CD4-positive, alpha-beta memory T cell (primary cell): ENCODE measurements at regions not wholly inside any gene's neighbourhood (a gene's known extent, or its start where the extent isn't known, plus 50 kb on each side); places are given as distances from the start of the nearest gene placed in this dataset.
A peak's percentile ranks its signal among the peaks of the same experiment; 100 is the strongest.

Experiments
- CTCF ChIA-PET: fragments of 350-600 bp; sonication (Branson Sonifier 250); formaldehyde crosslinking; loops from one replicate; lab custom pipeline; 2021; ENCODE audit warnings: inconsistent platforms; ENCODE audit not compliant: partially characterized antibody; lab: Charles Lee
- POLR2A ChIA-PET: fragments of 350-600 bp; sonication (Branson Sonifier 250); formaldehyde crosslinking; loops from one replicate; lab custom pipeline; 2021; ENCODE audit not compliant: partially characterized antibody; lab: Charles Lee
- DNase-seq, 5 donors: peaks; one replicate each; pipeline versions ENCODE4 v3.0.0 to v3.0.0-alpha.2; 2020 to 2022; ENCODE audit warnings: mixed read lengths in 1 of 5
- H3K27ac ChIP-seq: one replicate; pipeline ENCODE4 v1.7.0; 2013; ENCODE audit warnings: low read depth, low read length
- H3K27me3 ChIP-seq: 2 replicates; pipeline ENCODE4 v1.7.0; 2013; ENCODE audit warnings: mild to moderate bottlenecking, low read length, moderate library complexity; ENCODE audit not compliant: insufficient read depth
- H3K36me3 ChIP-seq: 2 replicates; pipeline ENCODE4 v1.7.0; 2013; ENCODE audit warnings: mild to moderate bottlenecking, low read length, moderate library complexity; ENCODE audit not compliant: insufficient read depth
- H3K4me1 ChIP-seq: 2 replicates; pipeline ENCODE4 v1.7.0; 2013; ENCODE audit warnings: mild to moderate bottlenecking, low read length, moderate library complexity; ENCODE audit not compliant: insufficient read depth
- H3K4me3 ChIP-seq, 2 donors: one replicate each; pipeline ENCODE4 v1.7.0; 2013; ENCODE audit warnings: low read length in 2 of 2, mild to moderate bottlenecking in 1 of 2
- H3K9me3 ChIP-seq, 2 donors: one replicate each; pipeline ENCODE4 v1.7.0; 2013; ENCODE audit warnings: low read length in 2 of 2, control low read depth in 1 of 2; ENCODE audit not compliant: control insufficient read depth in 1 of 2
- H3K27ac Mint-ChIP-seq, 7 donors: one replicate each; pipeline ENCODE4 v1.8.0; 2020 to 2021; ENCODE audit warnings: mixed read lengths in 7 of 7, mild to moderate bottlenecking in 6 of 7, inconsistent platforms in 3 of 7, moderate library complexity in 3 of 7
- H3K27me3 Mint-ChIP-seq, 2 donors: one replicate each; pipeline ENCODE4 v1.8.0; 2020 to 2021; ENCODE audit warnings: mixed read lengths in 2 of 2
- H3K36me3 Mint-ChIP-seq, 2 donors: one replicate each; pipeline ENCODE4 v1.8.0; 2020 to 2021; ENCODE audit warnings: mixed read lengths in 2 of 2, inconsistent platforms in 1 of 2, mild to moderate bottlenecking in 1 of 2
- H3K4me1 Mint-ChIP-seq, 4 donors: one replicate each; pipeline ENCODE4 v1.8.0; 2020 to 2021; ENCODE audit warnings: mixed read lengths in 4 of 4, mild to moderate bottlenecking in 1 of 4
- H3K4me3 Mint-ChIP-seq, 8 donors: one replicate each; pipeline ENCODE4 v1.8.0; 2020 to 2021; ENCODE audit warnings: mixed read lengths in 8 of 8, mild to moderate bottlenecking in 7 of 8, moderate library complexity in 6 of 8, inconsistent platforms in 3 of 8
- H3K9me3 Mint-ChIP-seq, 8 donors: one replicate each; pipeline ENCODE4 v1.8.0; 2020 to 2021; ENCODE audit warnings: mixed read lengths in 8 of 8, mild to moderate bottlenecking in 5 of 8, inconsistent platforms in 3 of 8, moderate library complexity in 1 of 8
- intact Hi-C: fragments of 100-400 bp; cut with micrococcal nuclease; formaldehyde crosslinking; loops from one replicate; pipeline ENCODE4 v1.15.1; 2023

DNA sequence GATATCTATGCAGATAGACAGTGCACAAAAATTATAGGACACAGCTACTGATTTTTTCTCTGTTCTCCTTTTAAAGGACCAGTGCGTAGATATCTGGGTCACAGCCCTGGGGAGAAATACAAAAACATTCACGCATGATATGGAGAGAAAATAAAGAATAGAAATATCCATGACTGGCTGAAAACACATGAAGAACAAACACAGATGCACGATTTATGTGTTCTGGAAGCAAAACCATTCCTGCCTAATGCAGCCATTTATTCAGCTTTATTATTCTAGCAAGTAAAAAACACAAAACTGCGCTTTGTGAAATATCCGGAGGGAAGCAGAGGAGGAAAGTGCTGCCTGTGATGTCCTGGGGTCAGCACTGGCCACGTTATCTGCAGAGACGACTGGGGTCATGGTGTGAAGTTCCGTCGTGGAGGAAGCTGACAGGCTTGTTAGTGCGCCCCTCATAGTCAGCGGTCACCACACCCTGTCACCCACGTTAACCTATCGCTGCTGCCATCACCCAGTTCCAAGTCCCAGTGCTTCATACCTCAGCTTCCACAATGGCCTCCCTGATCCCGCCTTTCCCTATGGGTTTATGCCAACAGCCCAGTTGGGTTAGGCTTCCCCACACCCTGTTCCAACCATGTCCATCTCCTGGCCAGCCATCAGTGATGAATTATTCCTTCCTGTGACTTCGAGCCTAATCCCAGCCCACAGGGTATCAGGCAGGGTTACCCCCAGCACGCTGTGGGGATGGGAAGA is 86.6 kb upstream of the RPS6KA2 start:
- Histone ChIP-seq H3K27ac (no peak overlapping the region), H3K9me3 (no peaks in the 10 kb centered on the region), H3K27me3 (no peaks in the 10 kb centered on the region), H3K4me1 (no peaks in the 10 kb centered on the region), H3K4me3 (no peak overlapping the region), H3K36me3 (no peaks in the 10 kb centered on the region)
- no peak for DNase-seq
- ChIA-PET CTCF (interaction anchor here (0.8 kb wide), 1 partner anchor 9 kb away, joined by 3 read pairs; no protein-coding TSS in a partner anchor), POLR2A (no interaction called here)
- intact Hi-C loops, result no loop called here
- Mint-ChIP-seq H3K27ac (no peak overlapping the region), H3K4me1 (no peaks in the 10 kb centered on the region), H3K36me3 (peaks cover 3 to 27% of the 10 kb centered on the region in 2 donors), H3K27me3 (no peaks in the 10 kb centered on the region), H3K9me3 (peaks cover 0 to 14% (median 8%) of the 10 kb centered on the region in 8 donors), H3K4me3 (no peak overlapping the region)

DNA sequence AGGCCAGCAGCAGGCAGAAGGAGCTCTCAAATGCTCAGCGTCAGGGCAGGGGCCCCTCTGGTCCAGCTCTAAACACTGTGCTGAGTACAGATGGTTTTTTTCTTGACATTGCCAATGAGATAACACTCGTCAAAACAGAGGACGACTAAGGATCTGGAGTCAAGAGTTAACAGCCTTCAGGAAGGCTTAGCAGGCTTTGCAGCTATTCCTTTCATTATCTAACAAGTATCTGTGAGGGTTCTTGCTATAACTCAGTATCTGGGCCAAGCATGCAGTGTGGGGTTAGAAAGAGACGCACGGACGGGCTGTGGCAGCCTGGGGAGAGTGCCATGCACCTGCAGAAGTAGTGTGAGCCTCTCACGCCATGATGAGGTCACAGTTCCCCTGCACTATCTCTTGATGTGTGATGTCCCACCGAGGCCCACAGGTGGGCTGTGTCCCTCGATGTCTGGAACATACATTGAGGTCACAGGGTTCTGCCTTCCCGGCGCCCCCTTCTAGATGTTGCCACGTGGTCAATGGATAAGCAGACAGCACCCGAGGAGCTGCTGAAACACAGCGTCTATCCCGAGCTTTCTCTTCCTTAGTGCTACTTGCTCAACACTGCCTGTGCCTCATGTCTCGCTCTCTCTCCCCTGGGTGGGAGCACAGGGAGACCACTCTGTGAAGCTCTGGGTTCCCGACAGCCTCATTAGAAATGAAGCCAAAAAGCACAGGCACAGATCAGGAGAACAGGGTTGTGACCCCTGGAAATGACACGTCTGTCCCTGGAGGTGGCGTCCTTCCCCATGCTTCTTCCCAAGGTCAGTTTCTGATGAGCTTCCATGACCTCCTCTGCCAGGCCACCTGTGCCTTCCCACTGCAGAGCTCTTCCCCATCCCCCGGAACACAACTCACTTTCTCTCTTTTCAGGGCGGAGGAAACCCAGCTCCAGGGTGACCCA is 85.5 kb upstream of the RPS6KA2 start:
- no peak overlapping the region for H3K27ac Mint-ChIP-seq
- no peaks in the 10 kb centered on the region for H3K4me1 Mint-ChIP-seq
- Histone ChIP-seq H3K9me3 (no peaks in the 10 kb centered on the region), H3K4me1 (no peaks in the 10 kb centered on the region), H3K36me3 (no peaks in the 10 kb centered on the region), H3K27ac (no peak overlapping the region), H3K4me3 (no peak overlapping the region), H3K27me3 (no peaks in the 10 kb centered on the region)
- DNase-seq, result no peak
- H3K36me3 Mint-ChIP-seq, result peaks cover 3 to 27% of the 10 kb centered on the region in 2 donors
- H3K4me3 Mint-ChIP-seq, result no peak overlapping the region
- ChIA-PET POLR2A (no interaction called here), CTCF (interaction anchor here (0.8 kb wide), 1 partner anchor 10 kb away, joined by 3 read pairs; no protein-coding TSS in a partner anchor)
- intact Hi-C loops, result no loop called here
- no peaks in the 10 kb centered on the region for H3K27me3 Mint-ChIP-seq
- H3K9me3 Mint-ChIP-seq, result peaks cover 0 to 14% (median 8%) of the 10 kb centered on the region in 8 donors

DNA sequence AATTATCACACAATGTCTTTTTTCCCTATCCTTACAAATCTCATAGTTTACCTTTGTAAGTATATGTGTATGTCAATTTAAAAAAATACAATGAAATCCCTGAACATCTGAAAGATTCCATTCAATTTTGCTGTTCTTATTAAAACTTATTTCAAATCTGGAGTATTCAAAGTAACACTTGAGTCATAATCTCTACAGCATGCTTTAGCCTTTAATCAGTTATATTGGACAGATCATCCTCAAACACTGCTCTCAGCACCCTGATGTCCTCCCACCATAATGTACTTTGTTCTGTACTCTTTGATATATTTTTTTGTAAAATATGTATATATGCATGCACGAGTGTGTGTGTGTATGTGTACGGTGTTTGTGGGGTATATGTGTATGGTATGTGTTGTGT is 83.0 kb upstream of the RPS6KA2 start:
- POLR2A ChIA-PET, result no interaction called here
- no peak overlapping the region for H3K4me3 ChIP-seq
- H3K9me3 Mint-ChIP-seq, result peaks cover 0 to 14% (median 8%) of the 10 kb centered on the region in 8 donors
- no peak for DNase-seq
- peaks cover 3 to 26% of the 10 kb centered on the region in 2 donors for H3K36me3 Mint-ChIP-seq
- no peaks in the 10 kb centered on the region for H3K36me3 ChIP-seq
- no peaks in the 10 kb centered on the region for H3K27me3 ChIP-seq
- H3K4me1 Mint-ChIP-seq, result peaks cover 0 to 1% (median 0%) of the 10 kb centered on the region in 4 donors
- no peak overlapping the region for H3K4me3 Mint-ChIP-seq
- no peak overlapping the region for H3K27ac Mint-ChIP-seq
- intact Hi-C loops, result no loop called here
- no peaks in the 10 kb centered on the region for H3K9me3 ChIP-seq
- H3K4me1 ChIP-seq, result no peaks in the 10 kb centered on the region
- no peak overlapping the region for H3K27ac ChIP-seq
- CTCF ChIA-PET, result no interaction called here
- peaks cover 3 to 4% of the 10 kb centered on the region in 2 donors for H3K27me3 Mint-ChIP-seq

DNA sequence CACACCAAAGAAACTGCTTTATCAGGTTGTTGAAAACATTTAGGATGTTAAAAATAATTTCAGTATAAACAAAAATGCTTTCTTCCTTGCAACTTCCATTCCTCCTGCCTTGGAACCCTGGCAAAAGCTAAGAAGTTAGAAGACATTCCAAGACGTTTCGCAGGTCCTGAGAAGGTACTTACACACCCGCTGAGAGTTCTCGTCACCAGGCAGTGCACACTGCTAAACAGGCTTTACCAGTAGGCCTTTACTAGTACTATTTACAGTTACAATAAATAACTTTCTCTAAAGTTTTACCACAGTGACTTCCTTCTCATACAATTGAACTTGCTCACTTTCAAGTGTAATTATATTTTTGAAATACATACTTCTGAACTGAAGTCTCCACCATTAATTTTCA is 81.4 kb upstream of the RPS6KA2 start:
- no peak overlapping the region for H3K4me3 Mint-ChIP-seq
- intact Hi-C loops, result no loop called here
- H3K27me3 Mint-ChIP-seq, result peaks cover 3 to 5% of the 10 kb centered on the region in 2 donors
- Histone ChIP-seq H3K4me3 (no peak overlapping the region), H3K4me1 (no peaks in the 10 kb centered on the region), H3K27ac (no peak overlapping the region), H3K36me3 (no peaks in the 10 kb centered on the region), H3K27me3 (no peaks in the 10 kb centered on the region), H3K9me3 (no peaks in the 10 kb centered on the region)
- ChIA-PET POLR2A (no interaction called here), CTCF (no interaction called here)
- peaks cover 0 to 1% (median 0%) of the 10 kb centered on the region in 4 donors for H3K4me1 Mint-ChIP-seq
- no peak for DNase-seq
- H3K36me3 Mint-ChIP-seq, result peaks cover 3 to 23% of the 10 kb centered on the region in 2 donors
- H3K9me3 Mint-ChIP-seq, result peaks cover 0 to 14% (median 8%) of the 10 kb centered on the region in 8 donors
- H3K27ac Mint-ChIP-seq, result no peak overlapping the region

DNA sequence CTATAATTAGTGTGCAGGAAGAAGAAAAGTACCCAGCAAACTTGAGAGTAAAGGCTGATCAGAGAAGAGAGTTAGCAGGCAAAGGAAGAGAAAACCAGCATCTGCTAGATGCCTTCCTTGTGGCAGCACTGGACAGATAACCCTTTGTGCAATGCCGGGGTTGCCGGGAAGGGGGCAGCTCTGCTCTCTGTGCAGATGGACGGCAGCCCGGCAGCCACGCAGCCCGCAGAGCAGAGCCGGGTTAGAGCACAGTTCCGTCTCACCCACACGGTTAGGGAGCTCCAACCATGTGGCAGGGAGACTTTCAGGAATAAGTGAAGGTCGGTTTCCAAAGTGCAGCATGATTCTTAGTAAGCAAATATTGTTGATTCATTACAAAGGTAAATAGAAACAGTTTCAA is 80.0 kb upstream of the RPS6KA2 start:
- H3K27me3 Mint-ChIP-seq, result peaks cover 3 to 5% of the 10 kb centered on the region in 2 donors
- ChIA-PET CTCF (interaction anchor here (0.9 kb wide), 1 partner anchor 12 kb away, joined by 3 read pairs; no protein-coding TSS in a partner anchor), POLR2A (interaction anchor here (0.7 kb wide), 1 partner anchor 53 kb away, joined by 3 read pairs; no protein-coding TSS in a partner anchor)
- Histone ChIP-seq H3K4me3 (no peak overlapping the region), H3K27me3 (no peaks in the 10 kb centered on the region), H3K36me3 (no peaks in the 10 kb centered on the region), H3K4me1 (no peaks in the 10 kb centered on the region), H3K9me3 (no peaks in the 10 kb centered on the region), H3K27ac (no peak overlapping the region)
- no peak overlapping the region for H3K4me3 Mint-ChIP-seq
- H3K36me3 Mint-ChIP-seq, result peaks cover 3 to 18% of the 10 kb centered on the region in 2 donors
- H3K9me3 Mint-ChIP-seq, result peaks cover 0 to 9% (median 7%) of the 10 kb centered on the region in 8 donors
- H3K27ac Mint-ChIP-seq, result peak overlapping the region in 1 of 7 donors; percentile 10
- H3K4me1 Mint-ChIP-seq, result peaks cover 0 to 1% (median 0%) of the 10 kb centered on the region in 4 donors
- no peak for DNase-seq
- intact Hi-C loops, result no loop called here

DNA sequence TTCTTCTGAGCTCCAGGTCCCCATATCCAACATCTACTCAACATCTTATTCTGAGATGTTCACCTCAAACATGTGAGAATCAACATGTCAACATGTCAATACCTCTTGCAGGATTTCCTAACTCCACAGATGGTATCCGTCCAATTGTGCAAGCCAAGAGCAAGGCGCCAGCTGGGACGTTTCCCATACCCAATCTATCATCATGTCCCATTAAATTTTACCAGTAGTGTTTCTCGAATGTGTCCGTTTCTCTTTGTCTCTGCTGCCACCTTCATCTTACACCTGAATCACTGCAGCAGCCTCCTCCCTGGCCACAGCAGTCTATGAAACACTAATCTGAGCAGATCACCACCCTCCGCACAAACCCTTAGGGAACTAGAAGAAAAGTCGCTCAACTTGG is 78.0 kb upstream of the RPS6KA2 start:
- no peaks in the 10 kb centered on the region for H3K4me1 ChIP-seq
- H3K9me3 ChIP-seq, result no peaks in the 10 kb centered on the region
- Mint-ChIP-seq H3K27ac (no peak overlapping the region), H3K27me3 (peaks cover 3 to 5% of the 10 kb centered on the region in 2 donors), H3K4me3 (no peak overlapping the region), H3K4me1 (peaks cover 0 to 1% (median 0%) of the 10 kb centered on the region in 4 donors), H3K9me3 (no peaks in the 10 kb centered on the region), H3K36me3 (peaks cover 0 to 10% of the 10 kb centered on the region in 2 donors)
- intact Hi-C loops, result no loop called here
- POLR2A ChIA-PET, result no interaction called here
- no peaks in the 10 kb centered on the region for H3K36me3 ChIP-seq
- H3K4me3 ChIP-seq, result no peak overlapping the region
- no peaks in the 10 kb centered on the region for H3K27me3 ChIP-seq
- no peak overlapping the region for H3K27ac ChIP-seq
- CTCF ChIA-PET, result no interaction called here
- DNase-seq, result no peak

DNA sequence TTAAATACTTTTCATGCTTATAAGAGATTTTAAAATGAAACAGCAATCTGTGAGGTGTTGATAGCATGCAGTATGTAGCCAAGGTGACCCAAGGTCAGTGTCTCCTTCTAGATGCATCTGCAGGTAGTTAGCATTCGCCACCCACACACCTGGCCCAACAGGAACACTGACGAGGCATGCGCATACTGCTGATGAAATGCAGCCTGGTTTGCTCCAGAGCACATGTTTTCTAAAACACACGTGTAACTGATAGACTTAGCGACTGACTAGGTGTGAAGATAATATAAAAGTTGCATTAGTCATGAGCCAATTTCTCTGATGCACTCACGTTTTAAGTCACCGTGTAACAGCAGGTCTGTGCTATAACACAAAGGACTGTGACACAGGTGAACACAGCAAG is 77.1 kb upstream of the RPS6KA2 start:
- Histone ChIP-seq H3K27me3 (no peaks in the 10 kb centered on the region), H3K27ac (no peak overlapping the region), H3K9me3 (no peaks in the 10 kb centered on the region), H3K36me3 (no peaks in the 10 kb centered on the region), H3K4me1 (no peaks in the 10 kb centered on the region), H3K4me3 (no peak overlapping the region)
- Mint-ChIP-seq H3K9me3 (no peaks in the 10 kb centered on the region), H3K27me3 (peaks cover 3 to 5% of the 10 kb centered on the region in 2 donors), H3K27ac (no peak overlapping the region), H3K4me3 (no peak overlapping the region), H3K36me3 (peaks cover 0 to 10% of the 10 kb centered on the region in 2 donors), H3K4me1 (peaks cover 0 to 1% (median 0%) of the 10 kb centered on the region in 4 donors)
- ChIA-PET POLR2A (no interaction called here), CTCF (no interaction called here)
- DNase-seq, result no peak
- intact Hi-C loops, result no loop called here
